GM23338 (cell line): ENCODE measurements at regions not wholly inside any gene's neighbourhood (a gene's known extent, or its start where the extent isn't known, plus 50 kb on each side); places are given as distances from the start of the nearest gene placed in this dataset.

Experiments used
- ATAC-seq: fragments of 200-7000 bp; cut with Tn5 transposase; 3 replicates; pipeline ENCODE4 v1.9.1; 2020
- DNase-seq: peaks from one replicate; pipeline ENCODE4 v3.0.0-alpha.2; 2015; ENCODE audit warnings: low spot score
- H2AFZ ChIP-seq: fragments of 200-600 bp; sonication (generic); 2 replicates; pipeline ENCODE4 v1.8.0; 2016; ENCODE audit warnings: antibody characterized with exemption, mild to moderate bottlenecking, moderate library complexity
- H3F3A ChIP-seq: fragments of 200-600 bp; sonication (generic); replicated peaks from 2 replicates; pipeline ENCODE4 v1.8.0; 2017; ENCODE audit warnings: antibody characterized with exemption, mixed run types, low read depth
- H3K27ac ChIP-seq: fragments of 200-600 bp; sonication (generic); 2 replicates; pipeline ENCODE4 v1.6.1; 2016; ENCODE audit warnings: low read depth
- H3K27me3 ChIP-seq: fragments of 200-600 bp; sonication (generic); 2 replicates; pipeline ENCODE4 v1.8.0; 2016; ENCODE audit warnings: mild to moderate bottlenecking, mixed run types, moderate library complexity; ENCODE audit not compliant: insufficient read depth
- H3K36me3 ChIP-seq: fragments of 200-600 bp; sonication (generic); 2 replicates; pipeline ENCODE4 v1.8.0; 2016; ENCODE audit warnings: mild to moderate bottlenecking; ENCODE audit not compliant: insufficient read depth
- H3K4me1 ChIP-seq: fragments of 200-600 bp; sonication (generic); 2 replicates; pipeline ENCODE4 v1.8.0; 2016; ENCODE audit warnings: mild to moderate bottlenecking, moderate library complexity; ENCODE audit not compliant: insufficient read depth
- H3K4me2 ChIP-seq: fragments of 200-600 bp; sonication (generic); 2 replicates; pipeline ENCODE4 v1.7.1; 2017; ENCODE audit warnings: mixed run types
- H3K4me3 ChIP-seq: fragments of 200-600 bp; sonication (generic); 2 replicates; pipeline ENCODE4 v1.6.1; 2016; ENCODE audit warnings: mixed run types
- H3K79me2 ChIP-seq: fragments of 200-600 bp; sonication (generic); replicated peaks from 2 replicates; pipeline ENCODE4 v1.8.0; 2017; ENCODE audit warnings: mild to moderate bottlenecking; ENCODE audit not compliant: insufficient read depth
- H3K9me2 ChIP-seq: fragments of 200-600 bp; sonication (generic); 2 replicates; pipeline ENCODE4 v1.8.0; 2017; ENCODE audit not compliant: insufficient read depth
- H4K20me1 ChIP-seq: fragments of 200-600 bp; sonication (generic); replicated peaks from 2 replicates; pipeline ENCODE4 v1.8.0; 2017; ENCODE audit warnings: mild to moderate bottlenecking; ENCODE audit not compliant: insufficient read depth
- H3K27ac Mint-ChIP-seq: 2 replicates; pipeline ENCODE4 v1.8.0; 2020; ENCODE audit warnings: inconsistent platforms, mild to moderate bottlenecking, moderate library complexity, mixed read lengths
- H3K27me3 Mint-ChIP-seq: 3 replicates; pipeline ENCODE4 v1.8.0; 2022; ENCODE audit warnings: low read depth, mild to moderate bottlenecking, moderate library complexity, mixed read lengths, inconsistent platforms; ENCODE audit not compliant: insufficient read depth, poor library complexity
- H3K36me3 Mint-ChIP-seq: 3 replicates; pipeline ENCODE4 v1.8.0; 2021; ENCODE audit warnings: low read depth, mild to moderate bottlenecking, inconsistent platforms, moderate library complexity, mixed read lengths
- H3K4me1 Mint-ChIP-seq: 3 replicates; pipeline ENCODE4 v1.8.0; 2020; ENCODE audit warnings: mild to moderate bottlenecking, inconsistent platforms, mixed read lengths
- H3K4me3 Mint-ChIP-seq: 3 replicates; pipeline ENCODE4 v1.8.0; 2021; ENCODE audit warnings: moderate library complexity, mild to moderate bottlenecking, inconsistent platforms, mixed read lengths
- H3K9me3 Mint-ChIP-seq: 3 replicates; pipeline ENCODE4 v1.8.0; 2020; ENCODE audit warnings: moderate library complexity, mild to moderate bottlenecking, inconsistent platforms, mixed read lengths
- EZH2 ChIP-seq: fragments of 200-600 bp; sonication (generic); IDR thresholded peaks from one replicate; pipeline ENCODE4 v1.8.0; 2017; ENCODE audit warnings: antibody characterized with exemption, mild to moderate bottlenecking, low read depth; ENCODE audit not compliant: unreplicated experiment
- JUNB ChIP-seq: IDR thresholded peaks from one replicate; pipeline ENCODE4 v1.6.1; 2016; ENCODE audit warnings: antibody characterized with exemption; ENCODE audit not compliant: unreplicated experiment
- POLR2AphosphoS5 ChIP-seq: IDR thresholded peaks from 2 replicates; pipeline ENCODE4 v1.6.1; 2016; ENCODE audit warnings: antibody characterized with exemption, low read depth
- ZNF114 ChIP-seq: fragments of 250-450 bp; sonication (Bioruptor Pico); IDR thresholded peaks from 2 replicates; pipeline ENCODE4 v1.5.0; 2020; ENCODE audit warnings: mild to moderate bottlenecking, moderate library complexity
- ZNF331 ChIP-seq: fragments of 250-450 bp; sonication (Bioruptor Pico); IDR thresholded peaks from 2 replicates; pipeline ENCODE4 v1.5.0; 2020; ENCODE audit warnings: low read depth, mild to moderate bottlenecking, moderate library complexity
- TF ChIP-seq, protein P1 (sequence below): fragments of 250-450 bp; sonication (Bioruptor Pico); IDR thresholded peaks from 2 replicates; pipeline ENCODE4 v1.5.0; 2020; ENCODE audit warnings: mild to moderate bottlenecking, moderate library complexity
- TF ChIP-seq, protein P2 (sequence below): IDR thresholded peaks from one replicate; pipeline ENCODE4 v1.6.1; 2018; ENCODE audit warnings: antibody characterized with exemption; ENCODE audit not compliant: unreplicated experiment
- TF ChIP-seq, protein P3 (sequence below), 2 experiments: fragments of 200-600 bp in 1 of 2; sonication (generic) in 1 of 2; conservative IDR thresholded peaks; 2 replicates each; pipeline versions ENCODE4 v1.5.1 to v1.6.1; 2016 to 2017; ENCODE audit warnings: antibody characterized with exemption in 2 of 2, low read depth in 2 of 2, mild to moderate bottlenecking in 2 of 2, moderate library complexity in 1 of 2

DNA sequence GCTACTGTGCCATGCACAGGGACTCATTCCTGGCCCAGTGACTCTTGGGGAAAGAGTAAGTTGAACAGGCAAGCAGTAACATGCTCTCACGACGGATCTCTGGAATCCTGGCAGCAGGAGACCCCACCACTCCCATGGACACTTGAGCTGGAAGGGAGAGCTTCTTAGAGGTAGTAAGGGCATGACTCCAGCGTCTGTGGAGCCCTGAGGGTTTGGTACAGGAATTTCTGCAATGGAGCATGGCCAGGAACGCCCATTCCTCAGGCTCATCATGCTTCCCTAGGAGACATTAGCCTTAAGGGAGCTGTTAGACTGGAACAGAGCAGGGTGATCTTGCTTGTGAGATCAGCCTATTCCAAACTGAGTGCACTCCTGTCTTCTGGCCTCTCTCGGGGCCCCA is 212.9 kb downstream of the MAT2B start:
- H3K27me3 Mint-ChIP-seq = no peaks in the 10 kb centered on the region
- Histone ChIP-seq H3K27me3 (no peaks in the 10 kb centered on the region), H3K27ac (no peak overlapping the region), H3F3A (no peaks in the 10 kb centered on the region), H2AFZ (no peak overlapping the region), H3K79me2 (no peaks in the 10 kb centered on the region), H3K36me3 (no peaks in the 10 kb centered on the region), H3K4me3 (no peak overlapping the region), H3K4me2 (no peak overlapping the region), H4K20me1 (no peaks in the 10 kb centered on the region), H3K4me1 (no peaks in the 10 kb centered on the region), H3K9me2 (no peaks in the 10 kb centered on the region; the same call in 1 of the 2 replicates)
- ATAC-seq (no peak), DNase-seq (no peak)
- no peaks in the 10 kb centered on the region for H3K9me3 Mint-ChIP-seq
- H3K27ac Mint-ChIP-seq = no peak overlapping the region
- no peaks in the 10 kb centered on the region for H3K36me3 Mint-ChIP-seq
- H3K4me3 Mint-ChIP-seq = no peak overlapping the region
- TF ChIP-seq JUNB (no peak), EZH2 (no peak), ZNF114 (CRISPR knock-in tag) (no peak), POLR2AphosphoS5 (no peak), ZNF331 (CRISPR knock-in tag) (no peak)
- TF ChIP-seq, protein P1, sequence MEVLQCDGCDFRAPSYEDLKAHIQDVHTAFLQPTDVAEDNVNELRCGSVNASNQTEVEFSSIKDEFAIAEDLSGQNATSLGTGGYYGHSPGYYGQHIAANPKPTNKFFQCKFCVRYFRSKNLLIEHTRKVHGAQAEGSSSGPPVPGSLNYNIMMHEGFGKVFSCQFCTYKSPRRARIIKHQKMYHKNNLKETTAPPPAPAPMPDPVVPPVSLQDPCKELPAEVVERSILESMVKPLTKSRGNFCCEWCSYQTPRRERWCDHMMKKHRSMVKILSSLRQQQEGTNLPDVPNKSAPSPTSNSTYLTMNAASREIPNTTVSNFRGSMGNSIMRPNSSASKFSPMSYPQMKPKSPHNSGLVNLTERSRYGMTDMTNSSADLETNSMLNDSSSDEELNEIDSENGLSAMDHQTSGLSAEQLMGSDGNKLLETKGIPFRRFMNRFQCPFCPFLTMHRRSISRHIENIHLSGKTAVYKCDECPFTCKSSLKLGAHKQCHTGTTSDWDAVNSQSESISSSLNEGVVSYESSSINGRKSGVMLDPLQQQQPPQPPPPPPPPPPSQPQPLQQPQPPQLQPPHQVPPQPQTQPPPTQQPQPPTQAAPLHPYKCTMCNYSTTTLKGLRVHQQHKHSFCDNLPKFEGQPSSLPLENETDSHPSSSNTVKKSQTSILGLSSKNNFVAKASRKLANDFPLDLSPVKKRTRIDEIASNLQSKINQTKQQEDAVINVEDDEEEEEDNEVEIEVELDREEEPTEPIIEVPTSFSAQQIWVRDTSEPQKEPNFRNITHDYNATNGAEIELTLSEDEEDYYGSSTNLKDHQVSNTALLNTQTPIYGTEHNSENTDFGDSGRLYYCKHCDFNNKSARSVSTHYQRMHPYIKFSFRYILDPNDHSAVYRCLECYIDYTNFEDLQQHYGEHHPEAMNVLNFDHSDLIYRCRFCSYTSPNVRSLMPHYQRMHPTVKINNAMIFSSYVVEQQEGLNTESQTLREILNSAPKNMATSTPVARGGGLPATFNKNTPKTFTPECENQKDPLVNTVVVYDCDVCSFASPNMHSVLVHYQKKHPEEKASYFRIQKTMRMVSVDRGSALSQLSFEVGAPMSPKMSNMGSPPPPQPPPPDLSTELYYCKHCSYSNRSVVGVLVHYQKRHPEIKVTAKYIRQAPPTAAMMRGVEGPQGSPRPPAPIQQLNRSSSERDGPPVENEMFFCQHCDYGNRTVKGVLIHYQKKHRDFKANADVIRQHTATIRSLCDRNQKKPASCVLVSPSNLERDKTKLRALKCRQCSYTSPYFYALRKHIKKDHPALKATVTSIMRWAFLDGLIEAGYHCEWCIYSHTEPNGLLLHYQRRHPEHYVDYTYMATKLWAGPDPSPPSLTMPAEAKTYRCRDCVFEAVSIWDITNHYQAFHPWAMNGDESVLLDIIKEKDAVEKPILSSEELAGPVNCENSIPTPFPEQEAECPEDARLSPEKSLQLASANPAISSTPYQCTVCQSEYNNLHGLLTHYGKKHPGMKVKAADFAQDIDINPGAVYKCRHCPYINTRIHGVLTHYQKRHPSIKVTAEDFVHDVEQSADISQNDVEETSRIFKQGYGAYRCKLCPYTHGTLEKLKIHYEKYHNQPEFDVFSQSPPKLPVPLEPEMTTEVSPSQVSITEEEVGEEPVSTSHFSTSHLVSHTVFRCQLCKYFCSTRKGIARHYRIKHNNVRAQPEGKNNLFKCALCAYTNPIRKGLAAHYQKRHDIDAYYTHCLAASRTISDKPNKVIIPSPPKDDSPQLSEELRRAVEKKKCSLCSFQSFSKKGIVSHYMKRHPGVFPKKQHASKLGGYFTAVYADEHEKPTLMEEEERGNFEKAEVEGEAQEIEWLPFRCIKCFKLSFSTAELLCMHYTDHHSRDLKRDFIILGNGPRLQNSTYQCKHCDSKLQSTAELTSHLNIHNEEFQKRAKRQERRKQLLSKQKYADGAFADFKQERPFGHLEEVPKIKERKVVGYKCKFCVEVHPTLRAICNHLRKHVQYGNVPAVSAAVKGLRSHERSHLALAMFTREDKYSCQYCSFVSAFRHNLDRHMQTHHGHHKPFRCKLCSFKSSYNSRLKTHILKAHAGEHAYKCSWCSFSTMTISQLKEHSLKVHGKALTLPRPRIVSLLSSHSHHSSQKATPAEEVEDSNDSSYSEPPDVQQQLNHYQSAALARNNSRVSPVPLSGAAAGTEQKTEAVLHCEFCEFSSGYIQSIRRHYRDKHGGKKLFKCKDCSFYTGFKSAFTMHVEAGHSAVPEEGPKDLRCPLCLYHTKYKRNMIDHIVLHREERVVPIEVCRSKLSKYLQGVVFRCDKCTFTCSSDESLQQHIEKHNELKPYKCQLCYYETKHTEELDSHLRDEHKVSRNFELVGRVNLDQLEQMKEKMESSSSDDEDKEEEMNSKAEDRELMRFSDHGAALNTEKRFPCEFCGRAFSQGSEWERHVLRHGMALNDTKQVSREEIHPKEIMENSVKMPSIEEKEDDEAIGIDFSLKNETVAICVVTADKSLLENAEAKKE (CRISPR knock-in tag) = no peak
- TF ChIP-seq, protein P2, sequence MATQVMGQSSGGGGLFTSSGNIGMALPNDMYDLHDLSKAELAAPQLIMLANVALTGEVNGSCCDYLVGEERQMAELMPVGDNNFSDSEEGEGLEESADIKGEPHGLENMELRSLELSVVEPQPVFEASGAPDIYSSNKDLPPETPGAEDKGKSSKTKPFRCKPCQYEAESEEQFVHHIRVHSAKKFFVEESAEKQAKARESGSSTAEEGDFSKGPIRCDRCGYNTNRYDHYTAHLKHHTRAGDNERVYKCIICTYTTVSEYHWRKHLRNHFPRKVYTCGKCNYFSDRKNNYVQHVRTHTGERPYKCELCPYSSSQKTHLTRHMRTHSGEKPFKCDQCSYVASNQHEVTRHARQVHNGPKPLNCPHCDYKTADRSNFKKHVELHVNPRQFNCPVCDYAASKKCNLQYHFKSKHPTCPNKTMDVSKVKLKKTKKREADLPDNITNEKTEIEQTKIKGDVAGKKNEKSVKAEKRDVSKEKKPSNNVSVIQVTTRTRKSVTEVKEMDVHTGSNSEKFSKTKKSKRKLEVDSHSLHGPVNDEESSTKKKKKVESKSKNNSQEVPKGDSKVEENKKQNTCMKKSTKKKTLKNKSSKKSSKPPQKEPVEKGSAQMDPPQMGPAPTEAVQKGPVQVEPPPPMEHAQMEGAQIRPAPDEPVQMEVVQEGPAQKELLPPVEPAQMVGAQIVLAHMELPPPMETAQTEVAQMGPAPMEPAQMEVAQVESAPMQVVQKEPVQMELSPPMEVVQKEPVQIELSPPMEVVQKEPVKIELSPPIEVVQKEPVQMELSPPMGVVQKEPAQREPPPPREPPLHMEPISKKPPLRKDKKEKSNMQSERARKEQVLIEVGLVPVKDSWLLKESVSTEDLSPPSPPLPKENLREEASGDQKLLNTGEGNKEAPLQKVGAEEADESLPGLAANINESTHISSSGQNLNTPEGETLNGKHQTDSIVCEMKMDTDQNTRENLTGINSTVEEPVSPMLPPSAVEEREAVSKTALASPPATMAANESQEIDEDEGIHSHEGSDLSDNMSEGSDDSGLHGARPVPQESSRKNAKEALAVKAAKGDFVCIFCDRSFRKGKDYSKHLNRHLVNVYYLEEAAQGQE = no peak
- TF ChIP-seq, protein P3, sequence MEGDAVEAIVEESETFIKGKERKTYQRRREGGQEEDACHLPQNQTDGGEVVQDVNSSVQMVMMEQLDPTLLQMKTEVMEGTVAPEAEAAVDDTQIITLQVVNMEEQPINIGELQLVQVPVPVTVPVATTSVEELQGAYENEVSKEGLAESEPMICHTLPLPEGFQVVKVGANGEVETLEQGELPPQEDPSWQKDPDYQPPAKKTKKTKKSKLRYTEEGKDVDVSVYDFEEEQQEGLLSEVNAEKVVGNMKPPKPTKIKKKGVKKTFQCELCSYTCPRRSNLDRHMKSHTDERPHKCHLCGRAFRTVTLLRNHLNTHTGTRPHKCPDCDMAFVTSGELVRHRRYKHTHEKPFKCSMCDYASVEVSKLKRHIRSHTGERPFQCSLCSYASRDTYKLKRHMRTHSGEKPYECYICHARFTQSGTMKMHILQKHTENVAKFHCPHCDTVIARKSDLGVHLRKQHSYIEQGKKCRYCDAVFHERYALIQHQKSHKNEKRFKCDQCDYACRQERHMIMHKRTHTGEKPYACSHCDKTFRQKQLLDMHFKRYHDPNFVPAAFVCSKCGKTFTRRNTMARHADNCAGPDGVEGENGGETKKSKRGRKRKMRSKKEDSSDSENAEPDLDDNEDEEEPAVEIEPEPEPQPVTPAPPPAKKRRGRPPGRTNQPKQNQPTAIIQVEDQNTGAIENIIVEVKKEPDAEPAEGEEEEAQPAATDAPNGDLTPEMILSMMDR (conservative IDR thresholded peaks at IDR 0.05; ENCODE audit: low read depth in 2 of 2) = no peak
- no peaks in the 10 kb centered on the region for H3K4me1 Mint-ChIP-seq
